ELF-1 (cell line): ENCODE measurements at regions not wholly inside any gene's neighbourhood (a gene's known extent, or its start where the extent isn't known, plus 50 kb on each side); places are given as distances from the start of the nearest gene placed in this dataset.
"Not testable (repeated sequence)": the region's sequence is repeated elsewhere in the genome, so short reads cannot be mapped to it uniquely, and the experiment has no call there.

ENCODE experiments used
- DNase-seq: peaks from one replicate; pipeline ENCODE4 v3.0.0-alpha.2; 2016; ENCODE audit warnings: low read depth, low spot score

- no peak for DNase-seq
These were observed 609.7 kb downstream of the MCTP2 start for GRCh38 chr15:94840794-94841783.

GRCh38 chr15:94843060-94843459 lies 611.7 kb downstream of the MCTP2 start:
- no peak for DNase-seq

DNA sequence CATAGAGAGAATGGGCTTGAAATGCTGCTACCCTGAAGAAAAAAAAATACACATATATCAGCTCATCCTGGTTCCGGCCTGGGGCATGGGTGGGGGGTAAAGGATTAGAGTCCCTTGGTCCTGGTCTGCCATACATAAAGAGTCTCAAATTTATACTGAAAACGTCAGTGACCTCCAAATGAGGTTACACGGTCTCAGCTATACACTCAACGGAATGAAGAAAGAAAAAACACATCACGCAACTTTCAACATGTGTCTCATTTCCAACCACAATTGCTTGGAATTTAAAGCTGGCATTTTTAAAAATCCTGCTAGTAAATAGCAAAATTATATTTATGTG lies 612.8 kb downstream of the MCTP2 start:
- DNase-seq, result no peak

GRCh38 chr15:94844538-94845389 lies 613.4 kb downstream of the MCTP2 start:
- DNase-seq, result peak; percentile 54

DNA sequence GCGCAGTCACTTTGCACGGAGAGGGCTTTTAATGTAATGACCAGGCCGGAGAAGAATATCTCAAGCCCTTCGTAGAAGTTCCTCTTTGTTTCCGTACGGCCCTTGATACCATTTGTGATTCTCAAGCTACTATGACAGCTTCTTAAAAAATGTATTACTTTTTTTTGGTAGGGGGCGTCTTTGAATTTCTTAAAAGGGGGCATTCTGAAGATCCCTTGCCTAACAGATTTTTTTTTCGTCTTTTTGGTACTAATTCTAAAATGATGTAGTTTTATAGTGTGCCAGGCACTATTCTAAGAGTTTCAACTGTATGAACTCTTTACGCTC lies 614.0 kb downstream of the MCTP2 start:
- DNase-seq, result no peak

DNA sequence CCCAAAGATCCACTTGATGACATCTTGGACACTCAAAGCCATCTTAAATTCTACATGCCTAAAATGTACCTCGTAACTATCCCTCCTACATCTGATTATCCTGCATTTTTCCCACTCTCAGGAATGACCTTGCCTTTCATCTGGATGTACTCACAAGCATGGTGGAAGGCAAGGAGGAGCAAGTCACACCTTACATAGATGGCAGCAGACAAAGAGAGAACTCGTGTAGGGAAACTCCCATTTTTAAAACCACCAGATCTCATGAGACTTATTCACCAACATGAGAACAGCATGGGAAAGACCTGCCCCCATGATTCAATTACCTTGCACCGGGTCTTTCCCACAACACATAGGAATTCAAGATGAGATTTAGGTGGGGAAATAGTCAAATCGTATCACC lies 616.0 kb downstream of the MCTP2 start:
- no peak for DNase-seq

DNA sequence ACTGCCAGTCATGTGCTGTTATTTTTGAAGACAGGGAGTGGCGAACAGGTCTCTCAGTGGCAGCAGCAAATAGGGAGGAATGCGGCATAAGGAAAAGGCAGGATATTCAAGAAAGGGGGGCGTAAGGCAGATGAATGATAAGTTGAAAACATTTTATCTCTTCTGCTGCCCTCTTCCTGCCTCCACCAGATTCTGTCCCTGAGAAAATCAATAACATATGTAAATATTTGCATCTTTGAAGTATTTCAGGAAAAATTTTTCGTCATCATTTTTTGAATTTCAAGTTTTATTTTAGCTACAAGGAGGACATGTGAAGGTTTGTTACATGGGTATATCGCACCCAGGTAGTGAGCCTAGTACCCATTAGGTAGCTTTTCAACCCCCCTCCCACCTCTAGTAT lies 616.7 kb downstream of the MCTP2 start:
- DNase-seq, result no peak

GRCh38 chr15:94855018-94855408 lies 623.7 kb downstream of the MCTP2 start:
- no peak for DNase-seq

DNA sequence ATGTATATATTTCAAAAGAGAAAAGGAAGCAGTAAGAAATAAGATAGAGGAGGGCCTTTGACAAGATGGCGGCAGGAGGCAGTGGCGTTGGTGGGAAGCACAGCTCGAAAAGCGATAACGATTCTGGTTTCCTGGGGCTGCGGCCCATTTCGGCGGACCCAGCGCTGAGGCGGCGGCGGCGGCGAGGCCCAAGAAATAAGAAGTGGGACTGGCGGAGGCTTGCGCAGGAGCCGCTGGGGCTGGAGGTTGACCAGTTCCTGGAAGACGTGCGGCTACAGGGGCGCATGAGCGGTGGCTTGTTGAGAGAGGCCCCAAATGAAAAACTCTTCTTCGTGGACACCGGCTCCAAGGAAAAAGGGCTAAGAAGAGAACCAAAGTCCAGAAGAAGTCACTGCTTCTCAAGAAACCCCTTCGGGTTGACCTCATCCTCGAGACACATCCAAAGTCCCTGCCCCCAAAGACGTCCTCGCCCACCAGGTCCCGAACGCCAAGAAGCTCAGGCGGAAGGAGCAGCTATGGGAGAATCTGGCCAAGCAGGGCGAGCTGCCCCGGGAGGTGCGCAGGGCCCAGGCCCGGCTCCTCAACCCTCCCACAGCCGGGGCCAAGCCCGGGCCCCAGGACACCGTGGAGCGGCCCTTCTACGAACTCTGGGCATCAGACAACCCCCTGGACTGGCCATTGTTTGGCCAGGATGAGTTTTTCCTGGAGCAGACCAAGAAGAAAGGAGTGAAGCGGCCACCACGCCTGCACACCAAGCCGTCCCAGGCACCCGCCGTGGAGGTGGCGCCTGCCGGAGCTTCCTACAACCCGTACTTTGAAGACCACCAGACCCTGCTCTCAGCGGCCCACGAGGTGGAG lies 624.3 kb downstream of the MCTP2 start:
- DNase-seq, result no peak

- DNase-seq, result no peak
These were observed 625.0 kb downstream of the MCTP2 start for GRCh38 chr15:94856267-94856854.

GRCh38 chr15:94857466-94857865 lies 626.1 kb downstream of the MCTP2 start:
- no peak for DNase-seq

GRCh38 chr15:94858011-94858410 lies 626.6 kb downstream of the MCTP2 start:
- DNase-seq, result no peak

DNA sequence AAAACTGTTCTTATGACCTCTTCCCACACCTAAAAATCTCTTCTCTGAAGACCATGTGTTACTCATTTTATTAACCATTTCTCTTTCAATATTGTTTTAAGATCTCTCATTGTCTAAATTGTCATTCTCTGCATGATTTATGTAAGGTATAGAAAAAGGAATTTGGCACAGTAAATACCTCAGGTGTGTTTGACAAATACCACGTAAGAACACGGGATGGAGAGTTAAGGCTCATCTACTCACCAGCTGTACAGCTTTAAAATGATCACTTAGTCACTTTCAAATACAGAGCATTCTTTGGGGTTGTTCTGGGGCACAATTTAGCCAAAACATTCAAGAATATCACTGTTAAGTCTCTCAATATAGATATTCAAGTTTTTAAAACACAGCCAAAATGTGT lies 627.1 kb downstream of the MCTP2 start:
- no peak for DNase-seq

- no peak for DNase-seq
These were observed 627.6 kb downstream of the MCTP2 start for GRCh38 chr15:94858920-94859319.

- DNase-seq, result no peak
These were observed 633.2 kb downstream of the MCTP2 start for GRCh38 chr15:94864600-94864999.

- DNase-seq, result not testable (repeated sequence)
These were observed 636.9 kb downstream of the MCTP2 start for GRCh38 chr15:94868265-94868664.

GRCh38 chr15:94875550-94875949 lies 644.2 kb downstream of the MCTP2 start:
- no peak for DNase-seq

DNA sequence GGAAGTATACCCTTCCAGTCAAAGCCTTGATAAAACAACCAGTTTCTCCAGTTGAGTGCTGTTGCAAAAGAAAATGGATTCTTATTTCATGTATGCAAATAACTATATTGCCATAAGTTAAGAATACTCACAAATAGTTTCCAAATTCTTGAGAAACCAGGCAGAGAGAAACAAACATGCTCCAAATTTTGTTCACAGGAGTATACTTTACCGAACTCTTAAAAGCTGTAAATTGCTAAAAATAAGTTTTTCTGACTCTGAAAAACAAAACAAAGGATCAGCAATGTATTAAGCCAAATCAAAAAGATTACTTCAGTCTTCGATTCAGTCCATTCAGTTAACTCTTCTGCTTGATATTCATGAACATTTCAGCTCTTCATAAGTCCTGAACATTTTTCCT lies 646.5 kb downstream of the MCTP2 start:
- DNase-seq, result no peak

GRCh38 chr15:94882071-94882712 lies 650.8 kb downstream of the MCTP2 start:
- no peak for DNase-seq

DNA sequence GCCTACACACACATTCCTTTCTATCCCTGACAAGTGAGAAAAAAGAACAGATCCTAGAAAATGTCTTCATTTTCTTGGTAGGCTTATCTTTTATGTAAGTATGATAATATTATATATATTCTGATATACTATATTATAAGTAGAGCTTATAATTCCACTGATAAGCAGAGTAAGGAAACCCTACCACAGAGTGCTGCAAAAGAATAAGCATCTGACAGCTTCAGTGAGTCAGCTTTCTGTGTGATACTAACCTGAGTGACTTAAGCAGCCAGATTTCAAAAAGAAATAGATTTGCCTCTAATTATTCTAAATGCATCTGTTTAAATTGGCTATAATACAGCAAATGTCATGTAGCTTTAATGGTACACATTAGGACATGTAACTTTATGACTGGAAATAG lies 656.0 kb downstream of the MCTP2 start:
- DNase-seq, result no peak

DNA sequence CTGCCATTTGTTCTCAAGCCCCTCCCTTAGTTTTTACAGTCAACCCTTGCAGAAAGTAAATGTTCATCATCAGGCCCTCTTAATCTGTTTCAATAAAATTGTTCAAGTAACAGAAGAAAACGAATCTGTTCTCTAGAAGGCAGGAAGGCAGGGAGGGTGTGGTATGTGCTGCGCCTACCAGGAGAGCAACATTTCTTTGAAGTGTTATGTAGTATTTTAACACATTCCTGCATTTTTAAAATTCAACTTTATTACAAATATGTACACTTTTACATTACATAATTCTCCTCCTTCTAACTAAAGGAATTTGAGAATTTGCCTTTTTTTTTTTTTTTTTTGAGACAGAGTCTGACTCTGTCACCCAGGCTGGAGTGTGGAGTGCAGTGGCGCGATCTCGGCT lies 657.8 kb downstream of the MCTP2 start:
- DNase-seq, result no peak
